ENCODE measurements at regions not wholly inside any gene's neighbourhood (a gene's known extent, or its start where the extent isn't known, plus 50 kb on each side); places are given as distances from the start of the nearest gene placed in this dataset.

DNA sequence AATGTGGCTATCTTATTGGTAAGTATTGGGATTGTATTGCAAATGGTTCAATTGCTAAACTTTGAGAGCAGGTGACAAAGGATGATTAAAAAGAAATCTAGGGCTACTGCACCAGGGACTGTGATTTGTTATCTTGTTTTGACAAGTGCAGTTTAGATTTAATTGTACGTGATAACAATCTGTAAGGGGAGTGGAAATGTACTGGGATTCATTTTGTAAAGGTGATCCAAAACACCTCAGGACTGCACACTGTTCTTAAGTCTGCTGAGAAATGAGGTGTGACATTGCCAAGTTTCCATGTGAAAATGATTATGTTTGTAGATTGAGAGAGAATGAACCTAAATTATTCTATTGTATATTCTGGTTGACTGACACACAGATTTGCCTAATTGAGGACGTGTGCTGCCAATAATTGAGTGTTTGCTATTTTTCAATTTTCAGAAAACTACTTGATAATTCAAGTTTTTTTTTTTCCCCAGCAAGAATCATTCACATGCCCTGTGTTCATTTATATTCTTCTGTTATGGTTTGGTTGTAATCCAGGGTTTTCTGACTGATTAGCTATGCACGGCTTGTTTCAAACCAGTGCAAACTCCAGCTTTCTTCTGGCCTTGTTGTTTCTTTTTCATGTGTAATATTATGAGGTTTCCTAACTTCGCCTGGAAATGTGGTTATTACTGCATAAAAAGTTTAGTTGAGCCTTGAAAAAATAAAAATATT lies 308.0 kb downstream of the OLFM4 start:
- Mint-ChIP-seq H3K36me3 (ENCODE audit: low read depth) (no peaks in the 10 kb centered on the region), H3K27ac (no peak overlapping the region), H3K9me3 (peaks cover 6% of the 10 kb centered on the region), H3K4me1 (ENCODE audit: low read depth) (no peaks in the 10 kb centered on the region), H3K4me3 (no peak overlapping the region), H3K27me3 (ENCODE audit: insufficient read depth) (no peaks in the 10 kb centered on the region)
- intact Hi-C loops (cut with micrococcal nuclease) = no loop called here
- DNase-seq (ENCODE audit: low spot score) = no peak

DNA sequence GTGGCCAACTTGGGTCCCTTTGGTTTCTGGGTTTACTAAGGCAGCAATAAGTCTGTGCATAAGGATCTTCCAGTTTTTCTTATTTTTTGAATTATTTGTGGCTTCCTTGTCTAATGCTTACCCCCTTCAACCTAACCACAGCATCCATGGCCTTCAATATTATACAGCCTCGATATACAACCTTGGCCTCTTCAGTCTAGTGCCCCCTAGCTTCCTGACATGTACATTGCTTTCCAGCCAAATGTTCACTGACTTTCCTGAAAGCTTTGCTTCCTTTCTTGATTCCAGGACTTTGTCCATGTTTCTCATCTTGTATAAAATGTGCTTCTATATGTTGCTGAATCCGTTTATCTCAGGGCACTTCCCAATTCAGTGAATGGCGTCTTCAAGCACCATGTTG lies 310.1 kb downstream of the OLFM4 start:
- peaks cover 6% of the 10 kb centered on the region for H3K9me3 Mint-ChIP-seq
- no peak overlapping the region for H3K4me3 Mint-ChIP-seq
- H3K27ac Mint-ChIP-seq = no peak overlapping the region
- no peaks in the 10 kb centered on the region for H3K36me3 Mint-ChIP-seq (ENCODE audit: low read depth)
- DNase-seq (ENCODE audit: low spot score) = no peak
- H3K27me3 Mint-ChIP-seq (ENCODE audit: insufficient read depth) = no peaks in the 10 kb centered on the region
- no peaks in the 10 kb centered on the region for H3K4me1 Mint-ChIP-seq (ENCODE audit: low read depth)
- intact Hi-C loops (cut with micrococcal nuclease) = no loop called here

GRCh38 chr13:53340505-53341143 lies 312.0 kb downstream of the OLFM4 start:
- no peak for DNase-seq (ENCODE audit: low spot score)
- H3K36me3 Mint-ChIP-seq (ENCODE audit: low read depth) = no peaks in the 10 kb centered on the region
- no peak overlapping the region for H3K4me3 Mint-ChIP-seq
- intact Hi-C loops (cut with micrococcal nuclease) = no loop called here
- no peaks in the 10 kb centered on the region for H3K27me3 Mint-ChIP-seq (ENCODE audit: insufficient read depth)
- no peaks in the 10 kb centered on the region for H3K4me1 Mint-ChIP-seq (ENCODE audit: low read depth)
- H3K9me3 Mint-ChIP-seq = peaks cover 6% of the 10 kb centered on the region
- H3K27ac Mint-ChIP-seq = no peak overlapping the region

DNA sequence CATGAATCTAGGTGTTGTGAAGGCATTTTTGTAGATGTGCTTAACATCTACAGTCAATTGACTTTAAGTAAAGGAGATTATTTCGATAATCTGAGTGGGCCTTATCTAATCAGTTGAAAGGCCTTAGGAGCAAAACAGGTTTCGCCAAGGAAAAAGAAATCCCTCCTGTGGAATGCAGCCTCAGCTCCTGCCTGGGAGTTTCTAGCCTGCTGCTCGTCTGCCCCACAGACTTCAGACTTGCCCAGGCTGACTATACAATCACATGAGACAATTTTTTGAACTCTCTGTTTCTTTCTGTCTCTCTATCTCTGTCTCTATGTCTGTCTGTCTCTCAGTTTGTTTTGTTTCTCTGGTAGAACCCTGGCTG lies 312.5 kb downstream of the OLFM4 start:
- Mint-ChIP-seq H3K27me3 (ENCODE audit: insufficient read depth) (no peaks in the 10 kb centered on the region), H3K36me3 (ENCODE audit: low read depth) (no peaks in the 10 kb centered on the region), H3K9me3 (peaks cover 6% of the 10 kb centered on the region), H3K4me3 (no peak overlapping the region), H3K4me1 (ENCODE audit: low read depth) (no peaks in the 10 kb centered on the region), H3K27ac (no peak overlapping the region)
- no peak for DNase-seq (ENCODE audit: low spot score)
- intact Hi-C loops (cut with micrococcal nuclease) = no loop called here

- no peak overlapping the region for H3K27ac Mint-ChIP-seq
- intact Hi-C loops (cut with micrococcal nuclease) = no loop called here
- DNase-seq (ENCODE audit: low spot score) = no peak
- no peak overlapping the region for H3K4me3 Mint-ChIP-seq
- no peaks in the 10 kb centered on the region for H3K27me3 Mint-ChIP-seq (ENCODE audit: insufficient read depth)
- H3K9me3 Mint-ChIP-seq = peaks cover 6% of the 10 kb centered on the region
- no peaks in the 10 kb centered on the region for H3K36me3 Mint-ChIP-seq (ENCODE audit: low read depth)
- H3K4me1 Mint-ChIP-seq (ENCODE audit: low read depth) = no peaks in the 10 kb centered on the region
These were observed 314.2 kb downstream of the OLFM4 start for GRCh38 chr13:53342623-53343360.

GRCh38 chr13:53343361-53343744 lies 314.7 kb downstream of the OLFM4 start:
- Mint-ChIP-seq H3K4me3 (no peak overlapping the region), H3K4me1 (ENCODE audit: low read depth) (no peaks in the 10 kb centered on the region)
- intact Hi-C loops (cut with micrococcal nuclease) = no loop called here

DNA sequence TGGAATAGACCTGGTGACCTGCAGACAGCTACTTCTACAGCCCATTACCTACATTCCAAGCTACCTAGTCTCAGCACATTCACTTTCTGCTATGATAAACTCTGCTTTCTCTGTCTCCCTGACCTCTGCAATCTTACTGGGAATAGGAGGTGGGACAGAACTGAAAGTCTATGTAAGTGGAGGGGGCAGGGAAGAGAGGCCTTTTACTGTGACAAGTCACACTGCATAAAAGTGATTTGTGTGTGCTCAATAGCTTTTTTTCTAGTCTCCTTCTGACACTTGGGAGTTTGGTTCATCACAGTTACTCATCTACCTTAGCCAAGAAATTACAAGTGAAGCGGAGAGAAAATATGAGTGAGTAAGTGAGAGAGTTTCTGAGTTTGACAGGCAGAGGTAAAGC lies 322.4 kb downstream of the OLFM4 start:
- H3K9me3 Mint-ChIP-seq = peaks cover 3% of the 10 kb centered on the region
- no peaks in the 10 kb centered on the region for H3K27me3 Mint-ChIP-seq (ENCODE audit: insufficient read depth)
- no peak for DNase-seq (ENCODE audit: low spot score)
- H3K36me3 Mint-ChIP-seq (ENCODE audit: low read depth) = no peaks in the 10 kb centered on the region
- no peaks in the 10 kb centered on the region for H3K4me1 Mint-ChIP-seq (ENCODE audit: low read depth)
- intact Hi-C loops (cut with micrococcal nuclease) = no loop called here
- no peak overlapping the region for H3K27ac Mint-ChIP-seq
- no peak overlapping the region for H3K4me3 Mint-ChIP-seq

More at GRCh38 chr13:53343361-53343744, 314.7 kb downstream of the OLFM4 start:
- Mint-ChIP-seq H3K27ac (no peak overlapping the region), H3K9me3 (peaks cover 6% of the 10 kb centered on the region), H3K36me3 (ENCODE audit: low read depth) (no peaks in the 10 kb centered on the region), H3K27me3 (ENCODE audit: insufficient read depth) (no peaks in the 10 kb centered on the region)
- DNase-seq (ENCODE audit: low spot score) = no peak

DNA sequence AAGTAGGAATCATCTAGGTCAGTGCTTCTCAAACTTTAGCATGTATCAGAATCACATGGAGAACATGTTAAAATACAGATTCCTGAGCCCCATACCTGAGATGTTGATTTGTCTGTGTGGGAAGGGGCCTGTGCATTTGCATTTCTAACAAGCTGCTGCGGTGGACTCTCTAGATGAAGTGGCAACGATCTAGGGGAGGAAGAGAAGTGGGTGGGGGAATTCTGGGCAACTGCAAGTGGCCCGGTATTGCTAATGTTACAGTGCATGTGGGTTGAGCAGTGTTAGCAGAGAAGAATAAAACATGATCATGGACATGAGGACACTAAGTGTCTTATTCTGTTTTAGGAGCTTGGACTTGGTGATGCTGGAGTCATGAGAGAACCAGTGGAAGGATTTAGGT lies 329.0 kb downstream of the OLFM4 start:
- Mint-ChIP-seq H3K27ac (no peak overlapping the region), H3K36me3 (ENCODE audit: low read depth) (no peaks in the 10 kb centered on the region), H3K4me1 (ENCODE audit: low read depth) (no peaks in the 10 kb centered on the region), H3K9me3 (no peaks in the 10 kb centered on the region), H3K27me3 (ENCODE audit: insufficient read depth) (no peaks in the 10 kb centered on the region), H3K4me3 (no peak overlapping the region)
- intact Hi-C loops (cut with micrococcal nuclease) = no loop called here
- DNase-seq (ENCODE audit: low spot score) = no peak

GRCh38 chr13:53368948-53369347 lies 340.3 kb downstream of the OLFM4 start:
- Mint-ChIP-seq H3K4me1 (ENCODE audit: low read depth) (no peaks in the 10 kb centered on the region), H3K36me3 (ENCODE audit: low read depth) (no peaks in the 10 kb centered on the region), H3K27ac (no peak overlapping the region), H3K27me3 (ENCODE audit: insufficient read depth) (no peaks in the 10 kb centered on the region), H3K9me3 (no peaks in the 10 kb centered on the region), H3K4me3 (no peak overlapping the region)
- no peak for DNase-seq (ENCODE audit: low spot score)
- intact Hi-C loops (cut with micrococcal nuclease) = no loop called here

DNA sequence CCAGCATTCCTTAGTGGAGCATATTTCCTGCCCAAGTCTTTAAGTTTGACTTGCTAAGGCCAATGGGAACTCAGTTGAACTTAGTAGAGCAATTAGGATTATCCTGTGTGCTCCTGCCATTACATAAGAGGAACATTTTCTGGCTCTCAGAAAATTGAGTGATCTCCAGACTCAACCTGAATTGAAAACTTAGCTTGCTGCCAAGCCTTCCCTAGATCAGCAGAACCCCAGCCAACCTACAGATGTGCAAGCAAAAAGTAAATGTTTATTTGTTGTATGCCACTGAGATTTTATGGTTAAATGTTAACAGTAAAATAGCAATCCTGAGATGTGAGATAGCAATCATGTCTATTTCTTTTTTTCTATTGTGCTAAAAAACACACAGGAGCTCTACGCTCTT lies 350.9 kb downstream of the OLFM4 start:
- no peaks in the 10 kb centered on the region for H3K36me3 Mint-ChIP-seq (ENCODE audit: low read depth)
- no peaks in the 10 kb centered on the region for H3K27me3 Mint-ChIP-seq (ENCODE audit: insufficient read depth)
- no peak overlapping the region for H3K27ac Mint-ChIP-seq
- H3K9me3 Mint-ChIP-seq = peaks cover 4% of the 10 kb centered on the region
- H3K4me3 Mint-ChIP-seq = no peak overlapping the region
- intact Hi-C loops (cut with micrococcal nuclease) = no loop called here
- H3K4me1 Mint-ChIP-seq (ENCODE audit: low read depth) = no peaks in the 10 kb centered on the region
- DNase-seq (ENCODE audit: low spot score) = no peak

GRCh38 chr13:53382008-53382407 lies 353.4 kb downstream of the OLFM4 start:
- no peaks in the 10 kb centered on the region for H3K4me1 Mint-ChIP-seq (ENCODE audit: low read depth)
- peaks cover 4% of the 10 kb centered on the region for H3K9me3 Mint-ChIP-seq
- no peak overlapping the region for H3K4me3 Mint-ChIP-seq
- H3K27ac Mint-ChIP-seq = no peak overlapping the region
- no peak for DNase-seq (ENCODE audit: low spot score)
- H3K27me3 Mint-ChIP-seq (ENCODE audit: insufficient read depth) = no peaks in the 10 kb centered on the region
- intact Hi-C loops (cut with micrococcal nuclease) = no loop called here
- H3K36me3 Mint-ChIP-seq (ENCODE audit: low read depth) = no peaks in the 10 kb centered on the region

- no peak overlapping the region for H3K4me3 Mint-ChIP-seq
- DNase-seq (ENCODE audit: low spot score) = no peak
- no peaks in the 10 kb centered on the region for H3K36me3 Mint-ChIP-seq (ENCODE audit: low read depth)
- intact Hi-C loops (cut with micrococcal nuclease) = no loop called here
- H3K4me1 Mint-ChIP-seq (ENCODE audit: low read depth) = no peaks in the 10 kb centered on the region
- no peak overlapping the region for H3K27ac Mint-ChIP-seq
- peaks cover 12% of the 10 kb centered on the region for H3K9me3 Mint-ChIP-seq
- no peaks in the 10 kb centered on the region for H3K27me3 Mint-ChIP-seq (ENCODE audit: insufficient read depth)
These were observed 369.4 kb downstream of the OLFM4 start for GRCh38 chr13:53398051-53398450.

DNA sequence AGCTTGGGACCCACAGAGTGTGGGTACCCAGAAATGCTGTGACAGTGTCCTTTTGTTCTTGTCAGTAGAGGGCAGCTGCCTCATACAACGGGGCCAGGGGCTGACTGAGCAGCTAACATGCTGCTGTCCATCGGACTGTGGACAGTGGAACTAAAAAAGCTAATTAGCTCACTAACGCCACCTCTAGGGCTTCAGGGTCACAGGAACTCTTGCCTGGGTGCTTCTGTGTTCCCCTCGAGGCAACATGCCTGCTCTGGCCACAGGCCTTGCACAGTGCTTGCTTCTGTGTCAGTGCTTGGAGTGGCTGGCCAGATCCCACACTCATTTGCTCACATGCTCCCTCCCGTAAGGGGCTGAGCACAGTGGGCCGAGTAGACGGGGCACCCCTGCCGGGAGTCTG lies 377.0 kb downstream of the OLFM4 start:
- Mint-ChIP-seq H3K27ac (no peak overlapping the region), H3K4me1 (ENCODE audit: low read depth) (no peaks in the 10 kb centered on the region), H3K4me3 (no peak overlapping the region), H3K36me3 (ENCODE audit: low read depth) (no peaks in the 10 kb centered on the region), H3K27me3 (ENCODE audit: insufficient read depth) (no peaks in the 10 kb centered on the region), H3K9me3 (peaks cover 4% of the 10 kb centered on the region)
- intact Hi-C loops (cut with micrococcal nuclease) = no loop called here
- no peak for DNase-seq (ENCODE audit: low spot score)
